HG02642 (cell line): ENCODE measurements at regions not wholly inside any gene's neighbourhood (a gene's known extent, or its start where the extent isn't known, plus 50 kb on each side); places are given as distances from the start of the nearest gene placed in this dataset.

Experiments used
- ATAC-seq: cut with Tn5 transposase; IDR thresholded peaks from one replicate; pipeline ENCODE4 v1.9.1; 2021; ENCODE audit warnings: mild to moderate bottlenecking; ENCODE audit not compliant: unreplicated experiment, poor library complexity

DNA sequence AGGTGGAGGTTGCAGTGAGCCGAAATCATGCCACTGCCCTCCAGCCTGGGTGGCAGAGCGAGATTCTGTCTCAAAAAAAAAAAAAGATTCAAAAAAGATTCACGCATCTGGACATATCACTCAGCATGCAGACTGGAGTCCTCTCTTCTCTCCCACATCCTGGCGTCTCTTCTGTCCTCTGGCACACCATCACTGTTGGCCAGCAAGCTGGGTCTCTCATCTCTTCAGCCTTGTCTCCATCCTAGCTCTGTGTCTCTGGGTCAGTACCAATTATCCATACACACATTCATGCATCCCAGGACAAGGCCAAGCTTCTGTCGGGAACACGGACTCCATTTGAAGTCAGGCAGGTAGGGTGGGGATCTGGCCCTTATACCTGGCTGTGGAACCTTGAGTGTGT lies 105.5 kb upstream of the MAP1LC3B2 start:
- ATAC-seq, result no peak

DNA sequence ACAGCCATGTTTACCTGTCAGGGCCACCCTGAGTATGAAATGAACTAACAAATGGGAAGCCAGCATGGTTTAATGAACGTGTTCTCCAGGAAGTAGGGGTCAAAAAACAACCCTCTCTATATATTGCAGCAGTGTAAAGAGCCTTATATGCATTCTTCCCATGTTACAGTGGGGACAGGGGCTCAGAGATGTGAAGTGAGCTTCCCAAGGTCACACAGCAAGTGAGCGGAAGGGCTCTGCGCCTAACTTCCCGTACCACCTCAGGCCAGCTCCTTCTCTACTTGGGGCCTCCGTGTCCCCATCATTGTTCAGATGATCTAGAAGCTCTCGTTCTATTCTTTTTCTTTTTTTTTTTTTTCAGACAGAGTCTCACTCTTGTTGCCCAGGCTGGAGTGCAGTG lies 105.1 kb upstream of the MAP1LC3B2 start:
- ATAC-seq, result no peak

- ATAC-seq, result no peak
Measured at GRCh38 chr12:116454950-116455447, 104.2 kb upstream of the MAP1LC3B2 start.

DNA sequence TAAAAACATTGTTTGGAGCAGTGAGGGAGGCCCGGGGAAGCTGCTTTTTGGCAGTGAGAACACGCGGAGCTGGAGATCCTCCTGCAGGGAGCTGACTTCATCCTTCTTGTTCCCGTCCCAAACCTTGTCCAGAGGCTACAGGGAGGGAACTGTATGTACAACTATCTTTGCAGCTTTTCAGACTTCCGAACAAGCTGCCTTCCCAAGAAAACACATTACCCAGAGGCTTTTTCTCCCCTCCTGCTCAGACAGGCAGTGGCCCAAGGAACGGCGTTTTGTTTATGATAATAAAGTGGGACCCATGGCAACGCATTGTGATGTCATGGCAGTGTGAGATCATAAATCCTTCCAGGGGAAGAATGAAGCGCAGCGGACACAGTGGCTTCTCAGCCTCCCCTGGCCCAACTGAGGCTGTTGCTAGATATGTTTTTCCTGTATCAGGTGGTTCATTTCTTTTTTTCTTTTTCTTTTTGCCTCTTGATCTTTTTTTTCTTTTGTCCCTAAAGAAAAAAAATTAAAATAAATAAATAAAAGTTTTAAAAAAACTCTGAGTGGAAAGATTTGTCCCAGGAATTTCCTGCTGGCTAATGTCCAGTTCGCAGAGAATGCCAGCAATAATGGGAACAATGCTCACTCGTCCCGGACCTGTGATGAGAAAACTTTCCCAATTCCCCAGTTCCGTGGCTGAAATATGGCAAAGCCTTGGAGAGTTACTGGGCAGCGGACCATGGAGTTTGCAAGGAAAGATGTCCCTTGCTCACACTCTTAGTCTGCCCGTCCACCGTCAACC lies 103.4 kb upstream of the MAP1LC3B2 start:
- ATAC-seq, result no peak

DNA sequence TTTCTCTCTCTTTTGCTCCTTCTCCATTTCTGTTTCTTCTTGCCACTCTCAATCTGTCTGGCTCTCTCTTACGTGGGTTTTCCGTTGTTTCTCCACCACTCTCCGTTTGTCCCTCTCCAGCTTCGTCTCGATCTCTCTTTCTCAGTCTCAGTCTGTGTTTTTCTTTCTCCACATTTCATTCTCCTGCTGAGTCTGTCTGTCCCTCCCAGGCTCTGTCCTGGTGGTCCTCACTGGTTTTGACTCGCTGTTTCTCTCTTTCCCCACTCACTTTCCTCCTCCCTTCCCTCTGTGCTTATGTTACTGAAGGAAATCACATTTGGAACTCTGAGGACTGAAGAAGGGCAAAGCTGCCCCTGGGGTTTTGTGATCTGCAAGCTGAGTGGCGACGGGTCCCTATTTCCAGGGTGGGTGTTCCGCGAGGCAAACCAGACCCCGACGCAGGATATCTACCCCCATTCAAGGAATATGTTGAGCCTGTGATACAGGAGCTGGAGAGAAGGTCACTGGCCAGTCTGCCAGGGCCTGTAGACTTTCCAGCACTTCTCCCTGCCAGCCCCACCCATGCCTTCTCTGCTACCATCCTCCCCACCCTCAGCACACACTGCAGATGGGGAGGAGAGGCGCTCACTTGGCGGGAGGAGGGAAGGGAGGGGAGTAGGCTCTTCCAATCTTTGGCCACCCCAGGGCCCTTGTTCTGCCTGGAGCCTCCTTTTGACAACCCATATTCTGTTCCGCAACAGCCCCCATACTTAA lies 102.7 kb upstream of the MAP1LC3B2 start:
- no peak for ATAC-seq

- no peak for ATAC-seq
Measured at GRCh38 chr12:116458492-116458891, 100.7 kb upstream of the MAP1LC3B2 start.

DNA sequence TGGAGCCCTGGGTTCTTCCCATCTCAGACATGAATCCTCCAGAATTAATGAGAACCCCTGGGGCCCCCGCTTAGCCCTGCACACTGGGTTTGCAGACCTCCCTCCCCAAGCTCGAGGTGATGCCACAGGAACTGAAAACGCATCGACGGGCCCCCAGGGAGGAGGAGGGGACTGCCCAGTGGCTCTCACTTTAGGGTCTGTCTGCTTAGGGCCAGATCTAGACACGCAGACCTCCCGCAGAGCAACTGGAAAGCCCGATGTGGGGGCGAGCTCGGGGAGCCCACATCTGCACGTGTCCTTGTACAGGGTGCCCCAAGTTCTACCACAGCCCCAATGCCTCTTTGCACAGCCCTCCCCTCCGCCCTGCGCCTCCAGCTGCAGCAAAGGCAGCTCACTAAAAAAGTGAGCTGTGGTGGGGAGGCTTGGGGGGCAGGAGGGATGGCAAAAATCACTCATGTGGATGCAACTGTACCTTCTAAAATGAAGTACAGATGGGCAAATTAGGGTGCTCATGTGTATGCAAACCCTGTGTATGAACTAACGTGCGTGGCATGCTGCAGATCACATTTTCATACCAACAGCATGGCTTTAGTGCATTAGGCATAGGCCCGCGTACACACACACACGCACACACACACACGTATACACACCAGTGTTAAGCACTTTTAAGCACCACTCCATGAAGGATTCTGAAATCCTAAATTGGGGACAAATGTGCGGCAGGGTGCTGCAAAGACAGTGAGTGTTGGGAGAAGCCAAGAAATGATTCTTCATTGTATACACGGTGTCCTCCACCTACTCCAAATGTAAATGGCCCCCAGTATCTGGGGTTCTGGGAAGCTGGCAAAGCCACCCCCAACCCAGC lies 99.9 kb upstream of the MAP1LC3B2 start:
- no peak for ATAC-seq

DNA sequence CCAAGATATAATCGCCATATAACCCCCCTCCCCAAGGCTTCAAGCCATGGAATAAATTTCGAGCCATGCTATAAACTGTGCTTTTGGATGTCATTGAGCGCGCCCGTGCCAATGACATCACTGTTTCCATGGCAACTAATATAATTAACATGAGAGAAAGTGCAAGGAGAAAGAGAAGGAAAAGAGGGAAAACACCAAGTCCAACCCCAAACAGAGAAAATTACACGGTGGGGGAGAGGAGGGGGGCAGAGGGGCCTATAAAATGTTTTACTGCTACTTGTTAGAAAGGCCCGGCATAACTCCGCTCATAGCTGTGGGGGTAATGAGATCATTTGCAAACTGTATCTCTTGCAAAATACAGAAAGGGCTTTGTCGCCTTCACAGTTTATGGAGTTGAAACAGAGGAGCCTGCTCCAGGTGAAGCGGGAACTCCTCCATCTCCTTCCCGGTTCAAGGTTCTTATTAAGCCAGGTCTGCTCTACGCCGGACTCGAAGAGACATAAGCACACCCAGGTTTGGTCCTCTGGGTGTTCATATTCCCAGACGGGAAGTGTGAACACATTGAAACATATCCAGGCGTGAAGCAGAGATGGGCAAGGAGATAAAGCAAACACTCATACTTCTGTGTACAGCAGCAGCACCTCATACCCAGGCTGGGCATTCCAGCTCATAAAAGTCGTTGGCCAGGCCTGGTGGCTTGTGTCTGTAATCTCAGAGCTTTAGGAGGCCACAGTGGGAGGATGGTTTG lies 99.1 kb upstream of the MAP1LC3B2 start:
- ATAC-seq, result no peak

- ATAC-seq, result no peak
Measured at GRCh38 chr12:116461060-116461459, 98.1 kb upstream of the MAP1LC3B2 start.

- no peak for ATAC-seq
Measured at GRCh38 chr12:116463366-116463765, 95.8 kb upstream of the MAP1LC3B2 start.

DNA sequence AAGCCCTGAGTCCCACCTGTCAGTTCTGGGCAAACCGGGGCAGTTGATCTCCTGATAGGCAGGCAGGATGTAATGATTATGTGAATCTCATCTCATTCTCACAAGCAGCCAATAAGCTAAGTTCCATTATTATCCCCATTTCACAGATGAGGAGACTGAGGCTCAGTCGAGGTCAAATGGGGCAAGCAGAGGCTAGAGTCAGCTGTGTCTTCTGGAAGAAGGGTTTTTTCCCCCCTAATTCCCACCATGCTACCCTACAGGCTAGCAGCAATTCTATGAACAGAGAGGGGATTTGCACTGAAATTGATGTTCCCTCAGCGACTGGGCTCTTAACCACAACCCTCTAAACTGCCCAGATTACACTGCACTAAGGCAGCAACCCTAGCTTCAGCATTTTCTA lies 93.8 kb upstream of the MAP1LC3B2 start:
- no peak for ATAC-seq

GRCh38 chr12:116465856-116466255 lies 93.3 kb upstream of the MAP1LC3B2 start:
- ATAC-seq, result no peak

DNA sequence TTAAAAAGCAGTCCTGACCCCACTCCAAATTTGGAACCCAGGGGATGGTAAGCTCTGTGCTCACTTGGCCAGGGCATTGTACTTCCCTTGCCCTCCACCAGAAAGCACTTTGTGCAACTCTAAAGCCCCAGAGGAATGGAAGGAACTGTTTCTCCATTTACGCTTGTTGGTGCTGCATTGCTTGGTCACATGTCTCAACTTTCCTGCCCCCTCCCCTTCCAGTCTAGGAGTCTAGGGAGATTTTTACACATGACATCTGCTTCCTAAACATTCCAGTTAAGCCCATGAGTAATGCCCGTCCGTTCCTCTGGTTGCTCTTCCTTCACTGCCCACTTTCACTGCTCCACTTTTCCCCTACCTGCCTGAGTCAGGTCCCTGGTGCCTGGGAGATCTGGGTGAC lies 92.6 kb upstream of the MAP1LC3B2 start:
- no peak for ATAC-seq

GRCh38 chr12:116469344-116469743 lies 89.8 kb upstream of the MAP1LC3B2 start:
- ATAC-seq, result no peak

- no peak for ATAC-seq
Measured at GRCh38 chr12:116471544-116471943, 87.6 kb upstream of the MAP1LC3B2 start.

GRCh38 chr12:116472193-116472592 lies 87.0 kb upstream of the MAP1LC3B2 start:
- no peak for ATAC-seq

- no peak for ATAC-seq
Measured at GRCh38 chr12:116473416-116473815, 85.8 kb upstream of the MAP1LC3B2 start.

DNA sequence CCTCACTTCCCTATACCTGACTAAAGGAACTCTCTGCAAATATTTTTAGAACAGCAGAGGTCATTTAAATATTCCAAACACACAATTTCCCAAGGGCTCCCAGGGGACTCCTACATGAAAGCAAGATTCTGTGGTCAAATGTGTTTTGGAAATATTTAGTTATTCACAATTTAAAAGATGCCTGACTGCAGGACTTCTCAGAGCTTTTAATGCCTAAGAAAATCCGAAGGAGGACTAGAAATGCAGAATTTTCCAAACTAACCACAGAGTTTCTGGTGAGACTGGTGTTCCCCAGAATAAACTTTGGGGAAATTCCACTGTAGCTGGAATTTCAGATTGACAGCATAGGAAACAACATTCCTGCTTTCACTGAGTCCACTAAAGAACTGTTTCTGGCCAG lies 84.8 kb upstream of the MAP1LC3B2 start:
- ATAC-seq, result no peak

GRCh38 chr12:116474899-116475298 lies 84.3 kb upstream of the MAP1LC3B2 start:
- no peak for ATAC-seq

- no peak for ATAC-seq
Measured at GRCh38 chr12:116476227-116476822, 82.9 kb upstream of the MAP1LC3B2 start.
